Activated CD4-positive, alpha-beta memory T cell treated with anti-CD3 and anti-CD28 coated beads, Interleukin-2, amount 10 ng/mL, durations not matched to agents 7 days and 5 days (primary cell): ENCODE measurements at regions not wholly inside any gene's neighbourhood (a gene's known extent, or its start where the extent isn't known, plus 50 kb on each side); places are given as distances from the start of the nearest gene placed in this dataset.
"Not testable (repeated sequence)": the region's sequence is repeated elsewhere in the genome, so short reads cannot be mapped to it uniquely, and the experiment has no call there.

Experiments
- CTCF ChIA-PET: fragments of 350-600 bp; sonication (Branson Sonifier 250); formaldehyde crosslinking; loops from one replicate; lab custom pipeline; 2021; ENCODE audit warnings: antibody characterized with exemption, inconsistent platforms; lab: Charles Lee
- POLR2A ChIA-PET: fragments of 350-600 bp; sonication (Branson Sonifier 250); formaldehyde crosslinking; loops from one replicate; lab custom pipeline; 2021; ENCODE audit warnings: antibody characterized with exemption; lab: Charles Lee
- DNase-seq: peaks from one replicate; pipeline ENCODE4 v3.0.0-alpha.2; 2020
- H3K27ac Mint-ChIP-seq: one replicate; pipeline ENCODE4 v1.8.0; 2021; ENCODE audit warnings: mild to moderate bottlenecking, mixed read lengths
- H3K27me3 Mint-ChIP-seq: one replicate; pipeline ENCODE4 v1.8.0; 2021; ENCODE audit warnings: mixed read lengths
- H3K36me3 Mint-ChIP-seq: one replicate; pipeline ENCODE4 v1.8.0; 2021; ENCODE audit warnings: low read depth, mixed read lengths
- H3K4me1 Mint-ChIP-seq: one replicate; pipeline ENCODE4 v1.8.0; 2021; ENCODE audit warnings: mixed read lengths
- H3K4me3 Mint-ChIP-seq: one replicate; pipeline ENCODE4 v1.8.0; 2021; ENCODE audit warnings: mild to moderate bottlenecking, mixed read lengths
- H3K9me3 Mint-ChIP-seq: one replicate; pipeline ENCODE4 v1.8.0; 2021; ENCODE audit warnings: mixed read lengths

DNA sequence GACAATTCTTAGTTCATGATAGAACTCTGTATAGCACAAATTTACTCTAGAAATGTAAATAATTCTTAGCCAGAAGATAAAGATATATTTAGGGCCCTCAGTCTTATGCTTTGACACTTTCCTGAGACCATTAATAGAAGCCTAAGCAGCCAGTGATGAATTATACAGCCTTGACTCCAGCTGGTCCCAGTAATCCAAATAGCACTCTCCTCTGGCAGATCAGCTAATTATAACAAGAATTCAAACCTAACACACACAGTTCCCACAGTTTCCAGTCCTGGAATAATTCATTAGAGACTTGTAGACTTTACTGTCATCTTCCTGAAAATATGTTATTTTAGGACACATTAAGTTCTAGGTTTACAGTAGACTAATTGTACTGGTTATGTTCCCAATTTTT is 50.4 kb downstream of the SHOC1 start:
- H3K4me3 Mint-ChIP-seq: no peak overlapping the region
- H3K27me3 Mint-ChIP-seq: no peaks in the 10 kb centered on the region
- H3K36me3 Mint-ChIP-seq: no peaks in the 10 kb centered on the region
- no peaks in the 10 kb centered on the region for H3K9me3 Mint-ChIP-seq
- H3K27ac Mint-ChIP-seq: no peak overlapping the region
- ChIA-PET POLR2A (interaction anchor here (1.5 kb wide), 1 partner anchor 14 kb away, joined by 3 read pairs; no protein-coding TSS in a partner anchor), CTCF (no interaction called here)
- peaks cover 4% of the 10 kb centered on the region for H3K4me1 Mint-ChIP-seq
- DNase-seq: no peak

DNA sequence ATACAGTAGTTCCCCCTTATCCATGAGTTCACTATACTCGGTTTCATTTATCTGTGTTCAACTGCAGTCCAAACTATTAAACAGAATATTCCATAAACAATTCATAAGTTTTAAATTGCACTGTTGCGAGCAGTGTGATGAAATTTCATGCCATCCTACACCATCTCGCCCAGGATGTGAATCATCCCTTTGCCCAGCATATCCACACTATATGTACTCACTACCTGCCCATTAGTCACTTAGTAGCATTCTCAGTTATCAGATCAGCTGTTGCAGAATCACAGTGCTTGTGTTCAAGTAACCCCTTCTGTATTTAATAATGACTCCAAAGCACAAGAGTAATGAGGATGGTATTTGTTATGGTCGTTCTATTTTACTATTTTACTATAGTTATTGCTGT is 51.5 kb downstream of the SHOC1 start:
- POLR2A ChIA-PET: interaction anchor here (1.5 kb wide), 1 partner anchor 15 kb away, joined by 3 read pairs; no protein-coding TSS in a partner anchor
- CTCF ChIA-PET: no interaction called here
- no peak for DNase-seq
- H3K4me3 Mint-ChIP-seq: no peak overlapping the region
- peaks cover 4% of the 10 kb centered on the region for H3K4me1 Mint-ChIP-seq
- no peaks in the 10 kb centered on the region for H3K36me3 Mint-ChIP-seq
- H3K27me3 Mint-ChIP-seq: no peaks in the 10 kb centered on the region
- no peaks in the 10 kb centered on the region for H3K9me3 Mint-ChIP-seq
- no peak overlapping the region for H3K27ac Mint-ChIP-seq

- POLR2A ChIA-PET: no interaction called here
- no peak overlapping the region for H3K4me3 Mint-ChIP-seq
- H3K27ac Mint-ChIP-seq: no peak overlapping the region
- peaks cover 4% of the 10 kb centered on the region for H3K4me1 Mint-ChIP-seq
- DNase-seq: no peak
- H3K36me3 Mint-ChIP-seq: no peaks in the 10 kb centered on the region
- peaks cover 8% of the 10 kb centered on the region for H3K9me3 Mint-ChIP-seq
- no peaks in the 10 kb centered on the region for H3K27me3 Mint-ChIP-seq
- CTCF ChIA-PET: no interaction called here
Measured at GRCh38 chr9:111740739-111741138, 54.0 kb downstream of the SHOC1 start.

- no peak for DNase-seq
- H3K27ac Mint-ChIP-seq: no peak overlapping the region
- no peaks in the 10 kb centered on the region for H3K27me3 Mint-ChIP-seq
- H3K4me1 Mint-ChIP-seq: no peaks in the 10 kb centered on the region
- no peaks in the 10 kb centered on the region for H3K36me3 Mint-ChIP-seq
- peaks cover 15% of the 10 kb centered on the region for H3K9me3 Mint-ChIP-seq
- H3K4me3 Mint-ChIP-seq: no peak overlapping the region
- ChIA-PET POLR2A (no interaction called here), CTCF (no interaction called here)
Measured at GRCh38 chr9:111736714-111737113, 58.0 kb downstream of the SHOC1 start.

GRCh38 chr9:111735344-111735743 is 59.4 kb downstream of the SHOC1 start:
- peaks cover 15% of the 10 kb centered on the region for H3K9me3 Mint-ChIP-seq
- CTCF ChIA-PET, H3K27me3 Mint-ChIP-seq, H3K36me3 Mint-ChIP-seq, H3K27ac Mint-ChIP-seq, H3K4me3 Mint-ChIP-seq, DNase-seq, POLR2A ChIA-PET, H3K4me1 Mint-ChIP-seq: not testable (repeated sequence)

- Mint-ChIP-seq H3K27me3 (no peaks in the 10 kb centered on the region), H3K9me3 (peaks cover 18% of the 10 kb centered on the region), H3K4me1 (no peaks in the 10 kb centered on the region), H3K4me3 (no peak overlapping the region), H3K36me3 (peaks cover 4% of the 10 kb centered on the region), H3K27ac (no peak overlapping the region)
- CTCF ChIA-PET: no interaction called here
- POLR2A ChIA-PET: no interaction called here
- no peak for DNase-seq
Measured at GRCh38 chr9:111731928-111732327, 62.8 kb downstream of the SHOC1 start.

GRCh38 chr9:111730937-111731567 is 63.7 kb downstream of the SHOC1 start:
- POLR2A ChIA-PET: no interaction called here
- DNase-seq: no peak
- Mint-ChIP-seq H3K4me1 (no peaks in the 10 kb centered on the region), H3K27me3 (no peaks in the 10 kb centered on the region), H3K4me3 (no peak overlapping the region), H3K36me3 (peaks cover 4% of the 10 kb centered on the region), H3K9me3 (peaks cover 13% of the 10 kb centered on the region), H3K27ac (no peak overlapping the region)
- CTCF ChIA-PET: interaction anchor here (1.1 kb wide), 1 partner anchor 9 kb away, joined by 3 read pairs; no protein-coding TSS in a partner anchor

GRCh38 chr9:111728617-111729366 is 65.9 kb downstream of the SHOC1 start:
- Mint-ChIP-seq H3K36me3 (peaks cover 4% of the 10 kb centered on the region), H3K27me3 (no peaks in the 10 kb centered on the region), H3K4me1 (no peaks in the 10 kb centered on the region), H3K4me3 (no peak overlapping the region), H3K27ac (no peak overlapping the region), H3K9me3 (peaks cover 4% of the 10 kb centered on the region)
- CTCF ChIA-PET: no interaction called here
- no peak for DNase-seq
- POLR2A ChIA-PET: no interaction called here

DNA sequence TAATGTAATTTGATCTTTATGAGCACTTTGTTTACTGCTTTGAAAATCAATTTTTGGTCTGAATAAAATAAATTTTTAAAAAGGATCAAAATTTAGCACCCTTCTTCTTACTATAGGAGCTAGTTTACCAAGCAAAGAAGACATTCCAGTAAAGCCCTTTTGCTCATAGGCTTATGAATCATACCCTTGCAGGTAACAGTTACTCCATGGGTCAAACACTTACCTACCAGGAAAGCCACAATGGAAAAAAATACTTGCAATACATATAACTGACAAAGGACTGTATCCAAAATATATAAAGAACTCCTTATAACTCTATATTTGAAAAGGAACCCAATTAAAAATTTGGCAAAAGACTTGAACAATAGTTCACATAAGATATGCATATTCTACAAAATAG is 66.6 kb downstream of the SHOC1 start:
- no peak overlapping the region for H3K4me3 Mint-ChIP-seq
- H3K9me3 Mint-ChIP-seq: peaks cover 4% of the 10 kb centered on the region
- POLR2A ChIA-PET: no interaction called here
- H3K36me3 Mint-ChIP-seq: peaks cover 4% of the 10 kb centered on the region
- no peak overlapping the region for H3K27ac Mint-ChIP-seq
- CTCF ChIA-PET: no interaction called here
- no peaks in the 10 kb centered on the region for H3K4me1 Mint-ChIP-seq
- H3K27me3 Mint-ChIP-seq: no peaks in the 10 kb centered on the region
- DNase-seq: no peak

DNA sequence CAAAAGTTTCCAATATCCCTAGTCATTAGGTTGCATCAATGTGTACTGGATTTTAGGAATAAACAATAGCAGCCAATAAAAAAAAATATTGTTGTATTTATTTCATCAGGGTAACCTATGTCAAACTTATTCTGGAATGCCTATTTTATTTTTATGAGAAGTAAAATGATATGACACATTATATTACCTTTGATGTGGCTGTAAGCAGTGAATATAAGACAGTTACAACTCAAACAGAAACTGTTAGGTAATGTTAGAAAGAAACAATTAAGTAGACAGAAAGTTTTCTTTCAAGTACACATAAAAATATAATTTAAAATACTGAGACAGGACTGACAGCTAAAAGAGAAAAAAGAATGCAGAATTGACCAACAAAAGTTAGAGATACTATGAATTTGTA is 65.5 kb downstream of the GNG10 start:
- ChIA-PET CTCF (no interaction called here), POLR2A (no interaction called here)
- H3K4me1 Mint-ChIP-seq: no peaks in the 10 kb centered on the region
- H3K27me3 Mint-ChIP-seq: no peaks in the 10 kb centered on the region
- H3K27ac Mint-ChIP-seq: no peak overlapping the region
- peaks cover 4% of the 10 kb centered on the region for H3K36me3 Mint-ChIP-seq
- DNase-seq: no peak
- peaks cover 4% of the 10 kb centered on the region for H3K9me3 Mint-ChIP-seq
- H3K4me3 Mint-ChIP-seq: no peak overlapping the region

GRCh38 chr9:111720174-111720573 is 58.8 kb downstream of the GNG10 start:
- Mint-ChIP-seq H3K9me3 (no peaks in the 10 kb centered on the region), H3K27ac (no peak overlapping the region), H3K4me1 (no peaks in the 10 kb centered on the region), H3K27me3 (no peaks in the 10 kb centered on the region), H3K4me3 (no peak overlapping the region), H3K36me3 (no peaks in the 10 kb centered on the region)
- CTCF ChIA-PET: interaction anchor here (1.1 kb wide), 1 partner anchor 122 kb away, joined by 3 read pairs; no protein-coding TSS in a partner anchor
- POLR2A ChIA-PET: no interaction called here
- DNase-seq: no peak
